ENCODE measurements at regions not wholly inside any gene's neighbourhood (a gene's known extent, or its start where the extent isn't known, plus 50 kb on each side); places are given as distances from the start of the nearest gene placed in this dataset.
A peak's percentile ranks its signal among the peaks of the same experiment; 100 is the strongest.

DNA sequence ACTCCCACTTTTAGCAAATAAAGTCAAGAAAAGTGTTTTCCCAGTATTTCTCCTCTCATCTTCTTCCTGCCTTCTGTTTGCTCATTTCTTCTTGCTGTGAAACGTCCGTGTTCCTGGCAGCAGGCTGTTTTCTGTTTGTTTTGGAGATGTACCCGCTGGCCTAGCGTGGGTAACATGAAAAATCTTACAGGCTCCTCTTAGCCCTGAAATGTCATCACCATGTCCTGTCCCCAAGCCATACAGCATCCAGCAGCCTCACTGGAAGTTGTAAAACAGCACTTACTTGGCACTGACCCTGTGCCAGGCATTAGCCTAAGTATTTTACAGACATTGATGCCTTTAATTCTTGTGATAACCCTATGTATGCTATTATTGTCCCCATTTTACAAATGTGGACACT lies 371.1 kb downstream of the FOXA2 start:
- Mint-ChIP-seq H3K9me3 (peaks cover 0 to 3% (median 0%) of the 10 kb centered on the region in 7 donors), H3K4me1 (peaks cover 5% of the 10 kb centered on the region)
- no peak overlapping the region for H3K4me2 ChIP-seq (replicated peaks; ENCODE audit: extremely low read depth, low read length, poor library complexity, severe bottlenecking)

DNA sequence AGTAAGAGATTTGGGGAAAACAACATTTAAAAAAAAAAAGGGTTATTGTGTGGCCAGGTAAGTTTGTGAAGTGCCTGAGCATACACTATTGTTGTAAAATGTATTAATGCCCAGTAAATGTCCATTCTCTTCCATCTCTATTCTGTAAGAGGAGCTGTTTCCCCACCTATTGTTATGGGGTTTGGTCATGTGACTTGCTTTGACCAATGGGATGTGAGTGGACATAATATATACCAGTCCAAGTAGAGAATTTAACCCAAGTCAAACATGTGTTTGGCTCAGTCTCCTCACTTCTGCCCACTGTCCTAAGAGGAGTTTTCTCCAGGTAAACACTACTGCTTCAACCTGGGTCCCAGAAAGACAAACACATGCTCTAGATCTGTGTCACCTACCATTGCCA lies 377.1 kb downstream of the FOXA2 start:
- Mint-ChIP-seq H3K36me3 (no peaks in the 10 kb centered on the region), H3K27ac (no peak overlapping the region), H3K4me3 (no peak overlapping the region), H3K27me3 (ENCODE audit: low read depth in 3 of 3) (no peaks in the 10 kb centered on the region), H3K4me1 (no peaks in the 10 kb centered on the region), H3K9me3 (peaks cover 0 to 9% (median 3%) of the 10 kb centered on the region in 7 donors)
- Histone ChIP-seq H4K20me1 (ENCODE audit: insufficient read depth, low read length) (no peaks in the 10 kb centered on the region), H3K4me3 (replicated peaks in 1 of 3; ENCODE audit: low read depth in 2 of 3, low read length in 3 of 3) (no peak overlapping the region), H3K4me1 (ENCODE audit: control insufficient read depth in 1 of 2, insufficient read depth in 2 of 2, low read length in 2 of 2) (no peaks in the 10 kb centered on the region), H3K9ac (ENCODE audit: insufficient read depth, low read length, poor library complexity, severe bottlenecking) (no peak overlapping the region), H2AFZ (ENCODE audit: insufficient read depth, low read depth, low read length, poor library complexity, severe bottlenecking) (no peak overlapping the region), H3K27me3 (ENCODE audit: control insufficient read depth in 2 of 2, insufficient read depth in 2 of 2, low read length in 2 of 2) (no peaks in the 10 kb centered on the region), H3K9me3 (replicated peaks in 1 of 2; ENCODE audit: control insufficient read depth in 1 of 2, insufficient read depth in 1 of 2, low read length in 2 of 2) (peaks cover 0 to 3% of the 10 kb centered on the region in 2 donors), H3K4me2 (replicated peaks; ENCODE audit: extremely low read depth, low read length, poor library complexity, severe bottlenecking) (no peak overlapping the region), H3K79me2 (ENCODE audit: insufficient read depth, low read length) (no peaks in the 10 kb centered on the region), H3K27ac (ENCODE audit: low read depth in 1 of 2, low read length in 2 of 2) (no peak overlapping the region), H3K36me3 (replicated peaks in 1 of 2; ENCODE audit: control insufficient read depth in 1 of 2, insufficient read depth in 2 of 2, low read length in 2 of 2) (no peaks in the 10 kb centered on the region)
- intact Hi-C loops (cut with micrococcal nuclease) = no loop called here
- TF ChIP-seq, protein P1, sequence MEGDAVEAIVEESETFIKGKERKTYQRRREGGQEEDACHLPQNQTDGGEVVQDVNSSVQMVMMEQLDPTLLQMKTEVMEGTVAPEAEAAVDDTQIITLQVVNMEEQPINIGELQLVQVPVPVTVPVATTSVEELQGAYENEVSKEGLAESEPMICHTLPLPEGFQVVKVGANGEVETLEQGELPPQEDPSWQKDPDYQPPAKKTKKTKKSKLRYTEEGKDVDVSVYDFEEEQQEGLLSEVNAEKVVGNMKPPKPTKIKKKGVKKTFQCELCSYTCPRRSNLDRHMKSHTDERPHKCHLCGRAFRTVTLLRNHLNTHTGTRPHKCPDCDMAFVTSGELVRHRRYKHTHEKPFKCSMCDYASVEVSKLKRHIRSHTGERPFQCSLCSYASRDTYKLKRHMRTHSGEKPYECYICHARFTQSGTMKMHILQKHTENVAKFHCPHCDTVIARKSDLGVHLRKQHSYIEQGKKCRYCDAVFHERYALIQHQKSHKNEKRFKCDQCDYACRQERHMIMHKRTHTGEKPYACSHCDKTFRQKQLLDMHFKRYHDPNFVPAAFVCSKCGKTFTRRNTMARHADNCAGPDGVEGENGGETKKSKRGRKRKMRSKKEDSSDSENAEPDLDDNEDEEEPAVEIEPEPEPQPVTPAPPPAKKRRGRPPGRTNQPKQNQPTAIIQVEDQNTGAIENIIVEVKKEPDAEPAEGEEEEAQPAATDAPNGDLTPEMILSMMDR (IDR thresholded peaks at IDR 0.05) = no peak
- no peak for DNase-seq

More for the DNA sequence above, 371.1 kb downstream of the FOXA2 start:
- no peaks in the 10 kb centered on the region for H4K20me1 ChIP-seq (ENCODE audit: insufficient read depth, low read length)
- H3K9ac ChIP-seq (ENCODE audit: insufficient read depth, low read length, poor library complexity, severe bottlenecking) = no peak overlapping the region
- H3K4me3 ChIP-seq (replicated peaks in 1 of 3; ENCODE audit: low read depth in 2 of 3, low read length in 3 of 3) = no peak overlapping the region
- H3K27ac Mint-ChIP-seq = peak overlapping the region in 1 of 7 donors; percentile 36
- WGBS (ENCODE audit: insufficient coverage) = no CpG with 5 or more reads among the region's 4 CpGs
- no peaks in the 10 kb centered on the region for H3K36me3 ChIP-seq (replicated peaks in 1 of 2; ENCODE audit: control insufficient read depth in 1 of 2, insufficient read depth in 2 of 2, low read length in 2 of 2)
- H2AFZ ChIP-seq (ENCODE audit: insufficient read depth, low read depth, low read length, poor library complexity, severe bottlenecking) = no peak overlapping the region
- H3K4me3 Mint-ChIP-seq = no peak overlapping the region
- H3K27ac ChIP-seq (ENCODE audit: low read depth in 1 of 2, low read length in 2 of 2) = no peak overlapping the region
- H3K36me3 Mint-ChIP-seq = no peaks in the 10 kb centered on the region
- H3K27me3 ChIP-seq (ENCODE audit: control insufficient read depth in 2 of 2, insufficient read depth in 2 of 2, low read length in 2 of 2) = peaks cover 0 to 5% of the 10 kb centered on the region in 2 donors
- H3K4me1 ChIP-seq (ENCODE audit: control insufficient read depth in 1 of 2, insufficient read depth in 2 of 2, low read length in 2 of 2) = no peaks in the 10 kb centered on the region
- intact Hi-C loops (cut with micrococcal nuclease) = no loop called here
- no peaks in the 10 kb centered on the region for H3K79me2 ChIP-seq (ENCODE audit: insufficient read depth, low read length)
- DNase-seq = no peak
- no peaks in the 10 kb centered on the region for H3K9me3 ChIP-seq (replicated peaks in 1 of 2; ENCODE audit: control insufficient read depth in 1 of 2, insufficient read depth in 1 of 2, low read length in 2 of 2)
- H3K27me3 Mint-ChIP-seq (ENCODE audit: low read depth in 3 of 3) = peaks cover 0 to 5% (median 0%) of the 10 kb centered on the region in 3 donors
- TF ChIP-seq, protein P1 (IDR thresholded peaks at IDR 0.05) = no peak

Measured in CD14-positive monocyte (primary cell).